ENCODE measurements at regions not wholly inside any gene's neighbourhood (a gene's known extent, or its start where the extent isn't known, plus 50 kb on each side); places are given as distances from the start of the nearest gene placed in this dataset.

- CTCF ChIA-PET, result no interaction called here
- DNase-seq (no peak), ATAC-seq (no peak)
- Mint-ChIP-seq H3K9me3 (peaks cover 0 to 3% (median 0%) of the 10 kb centered on the region in 11 donors), H3K4me1 (no peaks in the 10 kb centered on the region), H3K36me3 (no peaks in the 10 kb centered on the region), H3K27me3 (no peaks in the 10 kb centered on the region), H3K27ac (no peak overlapping the region), H3K4me3 (no peak overlapping the region)
- H3K9me3 ChIP-seq (ENCODE audit: control insufficient read depth in 2 of 3, low read length in 3 of 3), result no peaks in the 10 kb centered on the region
- H3K27me3 ChIP-seq (ENCODE audit: control insufficient read depth in 2 of 2, insufficient read depth in 2 of 2, low read length in 2 of 2), result no peaks in the 10 kb centered on the region
- no peaks in the 10 kb centered on the region for H3K36me3 ChIP-seq (ENCODE audit: control insufficient read depth in 2 of 3, insufficient read depth in 3 of 3, low read length in 3 of 3)
- H3K4me1 ChIP-seq (ENCODE audit: control insufficient read depth in 2 of 2, insufficient read depth in 2 of 2, low read length in 2 of 2), result no peaks in the 10 kb centered on the region
- intact Hi-C loops (cut with micrococcal nuclease), result no loop called here
- no peak overlapping the region for H3K4me3 ChIP-seq (ENCODE audit: low read length)
- H3K27ac ChIP-seq (ENCODE audit: low read depth, low read length), result no peak overlapping the region
- POLR2A ChIA-PET, result no interaction called here
These were observed 300.9 kb upstream of the SLC8A1 start for GRCh38 chr2:40752796-40753195.

DNA sequence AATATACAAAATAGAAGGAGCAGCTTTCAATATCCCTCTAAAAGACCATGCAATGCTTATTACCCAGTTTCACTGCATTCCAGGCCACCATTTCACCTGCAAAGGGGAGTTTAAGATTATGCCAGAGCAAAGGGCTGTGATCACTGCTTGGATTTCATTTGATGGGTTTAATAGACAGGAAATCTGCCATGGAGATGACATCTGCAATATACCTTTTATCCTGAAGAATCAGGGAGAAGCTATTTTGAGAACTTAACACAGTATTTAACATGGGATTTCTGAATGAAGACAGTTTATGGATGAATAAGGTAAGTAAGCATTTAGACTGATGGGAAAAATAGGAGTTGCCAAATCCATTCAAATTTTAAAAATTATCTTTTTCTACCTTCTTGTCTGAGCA lies 303.0 kb upstream of the SLC8A1 start:
- peaks cover 0 to 2% (median 0%) of the 10 kb centered on the region in 11 donors for H3K9me3 Mint-ChIP-seq
- H3K4me3 Mint-ChIP-seq, result no peak overlapping the region
- no peak overlapping the region for H3K27ac ChIP-seq (ENCODE audit: low read depth, low read length)
- no peaks in the 10 kb centered on the region for H3K9me3 ChIP-seq (ENCODE audit: control insufficient read depth in 2 of 3, low read length in 3 of 3)
- no peak for DNase-seq
- H3K27ac Mint-ChIP-seq, result no peak overlapping the region
- no peak overlapping the region for H3K4me3 ChIP-seq (ENCODE audit: low read length)
- ATAC-seq, result no peak
- no peaks in the 10 kb centered on the region for H3K4me1 ChIP-seq (ENCODE audit: control insufficient read depth in 2 of 2, insufficient read depth in 2 of 2, low read length in 2 of 2)
- intact Hi-C loops (cut with micrococcal nuclease), result no loop called here
- H3K36me3 ChIP-seq (ENCODE audit: control insufficient read depth in 2 of 3, insufficient read depth in 3 of 3, low read length in 3 of 3), result no peaks in the 10 kb centered on the region
- H3K27me3 ChIP-seq (ENCODE audit: control insufficient read depth in 2 of 2, insufficient read depth in 2 of 2, low read length in 2 of 2), result no peaks in the 10 kb centered on the region
- CTCF ChIA-PET, result no interaction called here
- H3K27me3 Mint-ChIP-seq, result no peaks in the 10 kb centered on the region
- POLR2A ChIA-PET, result no interaction called here
- peaks cover 0 to 5% (median 0%) of the 10 kb centered on the region in 7 donors for H3K4me1 Mint-ChIP-seq
- no peaks in the 10 kb centered on the region for H3K36me3 Mint-ChIP-seq

DNA sequence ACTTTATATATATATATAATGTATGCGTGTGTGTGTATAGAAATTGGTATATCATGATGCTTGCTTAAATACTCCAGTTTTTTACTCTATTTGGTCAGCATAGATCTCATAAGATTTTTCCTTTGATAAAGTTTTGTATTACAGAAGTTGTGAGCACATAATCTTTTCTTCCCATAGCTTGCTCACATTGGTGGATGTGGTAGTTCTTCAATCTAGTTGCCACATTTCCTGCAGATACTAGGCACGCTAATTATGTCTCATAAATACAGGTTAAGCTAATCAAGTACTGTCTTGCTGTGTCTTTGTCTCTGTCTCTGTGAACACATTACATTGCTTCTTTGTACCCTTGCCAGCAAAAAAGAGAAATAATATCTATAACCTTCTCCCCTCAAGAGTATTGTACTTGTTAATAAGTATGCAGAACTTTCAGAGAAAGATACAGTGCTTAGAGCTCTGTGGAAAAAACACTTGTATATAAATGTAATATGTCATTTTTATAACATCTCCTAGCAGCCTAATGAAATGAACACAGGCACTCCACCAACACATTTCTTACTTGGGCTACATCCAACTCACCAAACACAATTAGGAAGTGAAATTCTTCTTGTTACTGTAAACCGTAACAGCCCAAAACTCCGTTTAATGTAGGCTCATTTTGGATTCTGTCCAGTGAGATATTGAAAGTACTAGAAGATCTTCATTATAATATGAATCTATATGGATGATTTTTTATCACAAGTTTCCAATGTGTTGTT lies 306.7 kb upstream of the SLC8A1 start:
- Mint-ChIP-seq H3K4me3 (no peak overlapping the region), H3K36me3 (no peaks in the 10 kb centered on the region), H3K9me3 (peaks cover 0 to 4% (median 0%) of the 10 kb centered on the region in 11 donors), H3K27me3 (no peaks in the 10 kb centered on the region), H3K4me1 (peaks cover 0 to 7% (median 0%) of the 10 kb centered on the region in 7 donors), H3K27ac (no peak overlapping the region)
- ATAC-seq (no peak), DNase-seq (no peak)
- H3K36me3 ChIP-seq (ENCODE audit: control insufficient read depth in 2 of 3, insufficient read depth in 3 of 3, low read length in 3 of 3), result no peaks in the 10 kb centered on the region
- no peak overlapping the region for H3K27ac ChIP-seq (ENCODE audit: low read depth, low read length)
- H3K4me3 ChIP-seq (ENCODE audit: low read length), result no peak overlapping the region
- no peaks in the 10 kb centered on the region for H3K27me3 ChIP-seq (ENCODE audit: control insufficient read depth in 2 of 2, insufficient read depth in 2 of 2, low read length in 2 of 2)
- ChIA-PET POLR2A (no interaction called here), CTCF (no interaction called here)
- no peaks in the 10 kb centered on the region for H3K4me1 ChIP-seq (ENCODE audit: control insufficient read depth in 2 of 2, insufficient read depth in 2 of 2, low read length in 2 of 2)
- intact Hi-C loops (cut with micrococcal nuclease), result no loop called here
- H3K9me3 ChIP-seq (ENCODE audit: control insufficient read depth in 2 of 3, low read length in 3 of 3), result no peaks in the 10 kb centered on the region

GRCh38 chr2:40760071-40760666 lies 308.3 kb upstream of the SLC8A1 start:
- intact Hi-C loops (cut with micrococcal nuclease), result loop anchor here in 1 of 2 donors (1.0 kb wide), 1 partner anchor 847 kb away; no protein-coding TSS in a partner anchor
- Histone ChIP-seq H3K27me3 (ENCODE audit: control insufficient read depth in 2 of 2, insufficient read depth in 2 of 2, low read length in 2 of 2) (no peaks in the 10 kb centered on the region), H3K36me3 (ENCODE audit: control insufficient read depth in 2 of 3, insufficient read depth in 3 of 3, low read length in 3 of 3) (no peaks in the 10 kb centered on the region), H3K4me1 (ENCODE audit: control insufficient read depth in 2 of 2, insufficient read depth in 2 of 2, low read length in 2 of 2) (no peaks in the 10 kb centered on the region), H3K9me3 (ENCODE audit: control insufficient read depth in 2 of 3, low read length in 3 of 3) (no peaks in the 10 kb centered on the region), H3K4me3 (ENCODE audit: low read length) (no peak overlapping the region), H3K27ac (ENCODE audit: low read depth, low read length) (no peak overlapping the region)
- Mint-ChIP-seq H3K36me3 (no peaks in the 10 kb centered on the region), H3K4me1 (peaks cover 0 to 7% (median 0%) of the 10 kb centered on the region in 7 donors), H3K27me3 (no peaks in the 10 kb centered on the region), H3K4me3 (no peak overlapping the region), H3K9me3 (peaks cover 0 to 4% (median 0%) of the 10 kb centered on the region in 11 donors), H3K27ac (no peak overlapping the region)
- ChIA-PET CTCF (no interaction called here), POLR2A (no interaction called here)
- ATAC-seq (peak; percentile 55), DNase-seq (no peak)

DNA sequence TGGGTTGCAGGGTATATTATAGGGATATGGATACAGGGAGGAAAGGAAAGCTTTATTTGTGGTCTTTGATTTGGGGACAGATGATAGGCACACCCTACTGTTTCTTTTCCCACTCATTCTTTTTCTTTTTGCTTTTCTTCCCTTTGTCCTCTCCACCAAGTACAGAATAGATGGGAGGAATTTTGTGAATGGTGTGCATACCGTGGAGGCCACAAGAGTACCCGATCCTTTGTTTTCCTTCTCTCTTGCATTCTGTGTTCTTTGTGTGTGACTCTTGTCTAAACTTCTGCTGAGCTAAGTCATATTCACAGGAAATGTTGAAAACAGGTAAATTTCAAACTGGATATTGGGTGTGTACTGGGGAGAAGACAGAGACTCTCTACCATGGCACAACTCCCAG lies 321.4 kb upstream of the SLC8A1 start:
- no peaks in the 10 kb centered on the region for H3K4me1 Mint-ChIP-seq
- Histone ChIP-seq H3K9me3 (ENCODE audit: control insufficient read depth in 2 of 3, low read length in 3 of 3) (no peaks in the 10 kb centered on the region), H3K27ac (ENCODE audit: low read depth, low read length) (no peak overlapping the region), H3K27me3 (ENCODE audit: control insufficient read depth in 2 of 2, insufficient read depth in 2 of 2, low read length in 2 of 2) (no peaks in the 10 kb centered on the region), H3K36me3 (ENCODE audit: control insufficient read depth in 2 of 3, insufficient read depth in 3 of 3, low read length in 3 of 3) (no peaks in the 10 kb centered on the region), H3K4me3 (ENCODE audit: low read length) (no peak overlapping the region), H3K4me1 (ENCODE audit: control insufficient read depth in 2 of 2, insufficient read depth in 2 of 2, low read length in 2 of 2) (no peaks in the 10 kb centered on the region)
- H3K27ac Mint-ChIP-seq, result no peak overlapping the region
- intact Hi-C loops (cut with micrococcal nuclease), result no loop called here
- H3K9me3 Mint-ChIP-seq, result peaks cover 0 to 10% (median 0%) of the 10 kb centered on the region in 11 donors
- H3K4me3 Mint-ChIP-seq, result no peak overlapping the region
- H3K36me3 Mint-ChIP-seq, result no peaks in the 10 kb centered on the region
- DNase-seq, result no peak
- ChIA-PET POLR2A (no interaction called here), CTCF (no interaction called here)
- no peak for ATAC-seq
- H3K27me3 Mint-ChIP-seq, result no peaks in the 10 kb centered on the region

GRCh38 chr2:40783704-40784103 lies 331.8 kb upstream of the SLC8A1 start:
- Mint-ChIP-seq H3K4me1 (no peaks in the 10 kb centered on the region), H3K27ac (no peak overlapping the region), H3K27me3 (no peaks in the 10 kb centered on the region), H3K4me3 (no peak overlapping the region), H3K9me3 (peaks cover 0 to 6% (median 0%) of the 10 kb centered on the region in 11 donors), H3K36me3 (no peaks in the 10 kb centered on the region)
- Histone ChIP-seq H3K27ac (ENCODE audit: low read depth, low read length) (no peak overlapping the region), H3K4me3 (ENCODE audit: low read length) (no peak overlapping the region), H3K4me1 (ENCODE audit: control insufficient read depth in 2 of 2, insufficient read depth in 2 of 2, low read length in 2 of 2) (no peaks in the 10 kb centered on the region), H3K9me3 (ENCODE audit: control insufficient read depth in 2 of 3, low read length in 3 of 3) (no peaks in the 10 kb centered on the region), H3K27me3 (ENCODE audit: control insufficient read depth in 2 of 2, insufficient read depth in 2 of 2, low read length in 2 of 2) (no peaks in the 10 kb centered on the region), H3K36me3 (ENCODE audit: control insufficient read depth in 2 of 3, insufficient read depth in 3 of 3, low read length in 3 of 3) (no peaks in the 10 kb centered on the region)
- CTCF ChIA-PET, result no interaction called here
- intact Hi-C loops (cut with micrococcal nuclease), result no loop called here
- POLR2A ChIA-PET, result no interaction called here
- DNase-seq (no peak), ATAC-seq (no peak)

DNA sequence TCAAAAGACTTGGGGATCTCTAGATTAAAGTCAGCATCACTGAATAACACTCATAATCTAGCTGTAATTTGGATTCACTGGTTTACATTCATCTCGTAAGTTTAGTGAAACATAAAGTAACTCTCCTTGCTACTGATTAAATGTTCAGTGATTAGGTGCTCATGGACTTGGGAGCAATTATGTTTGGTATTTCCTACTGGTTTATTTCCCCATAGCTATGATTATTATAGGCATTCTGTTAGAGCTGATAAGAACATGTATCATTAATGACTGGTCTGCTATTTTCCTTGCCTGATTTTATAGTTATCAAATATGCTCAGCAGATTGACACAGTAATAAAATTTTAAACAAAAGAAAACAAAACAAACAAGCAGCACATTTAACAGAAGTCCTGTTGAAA lies 334.7 kb upstream of the SLC8A1 start:
- Histone ChIP-seq H3K36me3 (ENCODE audit: control insufficient read depth in 2 of 3, insufficient read depth in 3 of 3, low read length in 3 of 3) (no peaks in the 10 kb centered on the region), H3K27ac (ENCODE audit: low read depth, low read length) (no peak overlapping the region), H3K9me3 (ENCODE audit: control insufficient read depth in 2 of 3, low read length in 3 of 3) (no peaks in the 10 kb centered on the region), H3K27me3 (ENCODE audit: control insufficient read depth in 2 of 2, insufficient read depth in 2 of 2, low read length in 2 of 2) (no peaks in the 10 kb centered on the region), H3K4me1 (ENCODE audit: control insufficient read depth in 2 of 2, insufficient read depth in 2 of 2, low read length in 2 of 2) (no peaks in the 10 kb centered on the region), H3K4me3 (ENCODE audit: low read length) (no peak overlapping the region)
- intact Hi-C loops (cut with micrococcal nuclease), result no loop called here
- no peaks in the 10 kb centered on the region for H3K27me3 Mint-ChIP-seq
- H3K9me3 Mint-ChIP-seq, result peaks cover 0 to 10% (median 0%) of the 10 kb centered on the region in 11 donors
- H3K4me1 Mint-ChIP-seq, result peaks cover 0 to 4% (median 0%) of the 10 kb centered on the region in 7 donors
- no peak for DNase-seq
- no peaks in the 10 kb centered on the region for H3K36me3 Mint-ChIP-seq
- ATAC-seq, result no peak
- ChIA-PET CTCF (no interaction called here), POLR2A (no interaction called here)
- H3K4me3 Mint-ChIP-seq, result no peak overlapping the region
- H3K27ac Mint-ChIP-seq, result no peak overlapping the region
